ENCODE measurements at regions not wholly inside any gene's neighbourhood (a gene's known extent, or its start where the extent isn't known, plus 50 kb on each side); places are given as distances from the start of the nearest gene placed in this dataset.
"Not testable (repeated sequence)": the region's sequence is repeated elsewhere in the genome, so short reads cannot be mapped to it uniquely, and the experiment has no call there.

GRCh38 chr11:44391004-44391403 is 81.1 kb upstream of the ALX4 start:
- TF ChIP-seq CTCF, EP300 (IDR thresholded peaks at IDR 0.05): not testable (repeated sequence)

Measured in tibial nerve (tissue), 4 donors.